Breast epithelium (tissue), 3 donors: ENCODE measurements at regions not wholly inside any gene's neighbourhood (a gene's known extent, or its start where the extent isn't known, plus 50 kb on each side); places are given as distances from the start of the nearest gene placed in this dataset.

Experiments
- POLR2A ChIP-seq: fragments of 450-650 bp; IDR thresholded peaks from one replicate; pipeline ENCODE4 v1.6.1; 2016; ENCODE audit warnings: antibody characterized with exemption, mild to moderate bottlenecking, moderate library complexity
- POLR2AphosphoS5 ChIP-seq, 3 donors: sonication (generic); formaldehyde crosslinking; IDR thresholded peaks; one replicate each; pipeline ENCODE4 v1.6.1; 2017; ENCODE audit warnings: antibody characterized with exemption in 3 of 3
- TF ChIP-seq, protein P1 (sequence below), 3 donors: fragments of 450-650 bp; IDR thresholded peaks; one replicate each; pipeline ENCODE4 v1.5.1; 2016 to 2017; ENCODE audit warnings: antibody characterized with exemption in 3 of 3, mild to moderate bottlenecking in 3 of 3, moderate library complexity in 3 of 3

DNA sequence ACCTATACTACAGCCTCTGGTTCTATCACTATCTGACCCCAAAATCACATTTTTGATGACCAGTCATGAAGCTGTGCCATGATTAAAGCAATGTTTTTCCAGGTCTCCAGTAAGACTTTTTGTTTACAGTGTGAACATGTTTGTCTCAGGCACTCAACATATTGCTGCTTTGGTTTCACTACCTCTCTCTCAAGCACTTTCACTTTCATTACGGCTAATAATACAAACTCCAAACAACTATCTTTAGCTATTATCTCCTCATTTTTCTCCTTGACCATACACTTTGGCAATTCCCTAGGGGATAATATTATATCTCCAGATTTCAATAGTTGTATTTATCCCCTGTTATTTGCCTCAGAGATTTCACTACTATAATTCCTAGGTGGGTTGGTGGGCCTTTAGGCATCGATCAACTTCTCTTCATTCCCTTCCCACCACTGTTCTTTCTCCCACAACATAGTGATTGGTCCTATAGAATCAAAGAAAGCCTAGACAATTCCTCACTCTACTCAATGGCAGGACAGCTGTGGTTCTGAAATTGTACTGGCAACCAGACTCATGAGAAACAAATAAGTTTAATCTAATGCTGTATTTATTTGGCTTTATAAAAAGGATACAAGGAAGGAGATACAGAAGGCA, 261.4 kb upstream of the ZWINT start:
- TF ChIP-seq POLR2A (no peak), POLR2AphosphoS5 (IDR thresholded peaks at IDR 0.05) (no peak)
- TF ChIP-seq, protein P1, sequence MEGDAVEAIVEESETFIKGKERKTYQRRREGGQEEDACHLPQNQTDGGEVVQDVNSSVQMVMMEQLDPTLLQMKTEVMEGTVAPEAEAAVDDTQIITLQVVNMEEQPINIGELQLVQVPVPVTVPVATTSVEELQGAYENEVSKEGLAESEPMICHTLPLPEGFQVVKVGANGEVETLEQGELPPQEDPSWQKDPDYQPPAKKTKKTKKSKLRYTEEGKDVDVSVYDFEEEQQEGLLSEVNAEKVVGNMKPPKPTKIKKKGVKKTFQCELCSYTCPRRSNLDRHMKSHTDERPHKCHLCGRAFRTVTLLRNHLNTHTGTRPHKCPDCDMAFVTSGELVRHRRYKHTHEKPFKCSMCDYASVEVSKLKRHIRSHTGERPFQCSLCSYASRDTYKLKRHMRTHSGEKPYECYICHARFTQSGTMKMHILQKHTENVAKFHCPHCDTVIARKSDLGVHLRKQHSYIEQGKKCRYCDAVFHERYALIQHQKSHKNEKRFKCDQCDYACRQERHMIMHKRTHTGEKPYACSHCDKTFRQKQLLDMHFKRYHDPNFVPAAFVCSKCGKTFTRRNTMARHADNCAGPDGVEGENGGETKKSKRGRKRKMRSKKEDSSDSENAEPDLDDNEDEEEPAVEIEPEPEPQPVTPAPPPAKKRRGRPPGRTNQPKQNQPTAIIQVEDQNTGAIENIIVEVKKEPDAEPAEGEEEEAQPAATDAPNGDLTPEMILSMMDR (IDR thresholded peaks at IDR 0.05) = no peak
